Fibroblast of mammary gland (primary cell): ENCODE measurements at regions not wholly inside any gene's neighbourhood (a gene's known extent, or its start where the extent isn't known, plus 50 kb on each side); places are given as distances from the start of the nearest gene placed in this dataset.
"Not testable (repeated sequence)": the region's sequence is repeated elsewhere in the genome, so short reads cannot be mapped to it uniquely, and the experiment has no call there.

Experiments used
- DNase-seq: peaks from one replicate; pipeline ENCODE4 v3.0.0-alpha.2; 2010; ENCODE audit warnings: low read depth
- H3K4me3 ChIP-seq: 2 replicates; pipeline ENCODE4 v1.5.1; 2011; ENCODE audit warnings: low read depth, mild to moderate bottlenecking, low read length, moderate library complexity; ENCODE audit not compliant: control insufficient read depth
- TF ChIP-seq, protein P1 (sequence below): conservative IDR thresholded peaks from 2 replicates; pipeline ENCODE4 v1.5.1; 2011; ENCODE audit warnings: low read depth, low read length, inconsistent platforms; ENCODE audit not compliant: control insufficient read depth, insufficient read depth

DNA sequence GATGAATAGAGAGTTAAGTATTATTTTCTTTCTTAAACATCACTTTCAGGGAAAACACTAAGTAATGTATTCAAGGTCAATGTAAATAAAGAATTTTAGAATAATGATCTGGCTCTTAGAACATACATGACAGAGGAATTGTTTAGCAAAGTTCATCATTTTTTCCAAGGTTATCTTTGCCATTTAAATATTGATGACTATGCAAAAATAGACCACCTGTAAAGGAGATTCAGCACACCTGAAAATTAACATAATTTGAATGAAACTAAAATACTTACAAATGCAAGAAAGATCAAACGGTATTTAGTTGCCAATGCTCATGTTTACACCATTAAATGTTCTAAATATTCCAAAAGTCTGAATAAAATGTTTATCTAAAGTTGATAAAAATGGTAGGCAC is 782.6 kb upstream of the CHORDC1 start:
- no peak for DNase-seq
- TF ChIP-seq, protein P1, sequence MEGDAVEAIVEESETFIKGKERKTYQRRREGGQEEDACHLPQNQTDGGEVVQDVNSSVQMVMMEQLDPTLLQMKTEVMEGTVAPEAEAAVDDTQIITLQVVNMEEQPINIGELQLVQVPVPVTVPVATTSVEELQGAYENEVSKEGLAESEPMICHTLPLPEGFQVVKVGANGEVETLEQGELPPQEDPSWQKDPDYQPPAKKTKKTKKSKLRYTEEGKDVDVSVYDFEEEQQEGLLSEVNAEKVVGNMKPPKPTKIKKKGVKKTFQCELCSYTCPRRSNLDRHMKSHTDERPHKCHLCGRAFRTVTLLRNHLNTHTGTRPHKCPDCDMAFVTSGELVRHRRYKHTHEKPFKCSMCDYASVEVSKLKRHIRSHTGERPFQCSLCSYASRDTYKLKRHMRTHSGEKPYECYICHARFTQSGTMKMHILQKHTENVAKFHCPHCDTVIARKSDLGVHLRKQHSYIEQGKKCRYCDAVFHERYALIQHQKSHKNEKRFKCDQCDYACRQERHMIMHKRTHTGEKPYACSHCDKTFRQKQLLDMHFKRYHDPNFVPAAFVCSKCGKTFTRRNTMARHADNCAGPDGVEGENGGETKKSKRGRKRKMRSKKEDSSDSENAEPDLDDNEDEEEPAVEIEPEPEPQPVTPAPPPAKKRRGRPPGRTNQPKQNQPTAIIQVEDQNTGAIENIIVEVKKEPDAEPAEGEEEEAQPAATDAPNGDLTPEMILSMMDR, result no peak
- no peak overlapping the region for H3K4me3 ChIP-seq

DNA sequence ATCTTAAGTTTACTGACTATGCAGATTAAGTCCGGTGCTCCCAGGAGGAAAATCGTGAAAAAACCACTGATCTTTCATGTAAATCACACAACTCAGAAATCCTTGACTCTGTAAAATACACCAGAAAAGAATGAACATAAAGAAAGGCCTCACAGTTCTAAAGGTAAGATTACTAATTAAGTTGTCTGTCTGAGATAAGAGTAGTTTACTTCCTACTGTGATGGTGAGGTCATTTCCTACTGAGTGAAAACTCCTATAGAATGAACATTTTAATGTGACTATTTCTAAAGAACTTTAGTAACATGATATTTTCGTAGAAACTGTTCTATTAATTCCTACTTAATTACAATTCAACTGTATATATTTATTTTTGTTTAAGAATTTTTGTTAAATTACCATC is 774.4 kb upstream of the CHORDC1 start:
- TF ChIP-seq, protein P1, result no peak
- H3K4me3 ChIP-seq, result no peak overlapping the region
- no peak for DNase-seq

DNA sequence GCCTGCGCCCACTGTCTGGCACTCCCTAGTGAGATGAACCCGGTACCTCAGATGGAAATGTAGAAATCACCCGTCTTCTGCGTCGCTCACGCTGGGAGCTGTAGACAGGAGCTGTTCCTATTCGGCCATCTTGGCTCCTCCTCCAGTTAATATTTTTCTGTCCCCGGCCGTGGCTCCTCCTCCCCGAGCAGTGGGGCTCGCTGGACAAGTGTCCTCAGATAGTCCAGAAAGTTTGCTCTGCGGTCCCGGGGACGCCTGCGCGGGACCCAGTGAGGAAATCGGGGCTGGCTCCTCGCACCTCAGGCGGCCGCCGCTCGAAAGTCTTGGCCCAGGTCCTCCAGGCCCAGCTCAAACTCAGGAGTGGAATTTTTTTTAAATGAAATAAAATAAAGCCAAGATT is 749.3 kb upstream of the CHORDC1 start:
- DNase-seq, H3K4me3 ChIP-seq: not testable (repeated sequence)

DNA sequence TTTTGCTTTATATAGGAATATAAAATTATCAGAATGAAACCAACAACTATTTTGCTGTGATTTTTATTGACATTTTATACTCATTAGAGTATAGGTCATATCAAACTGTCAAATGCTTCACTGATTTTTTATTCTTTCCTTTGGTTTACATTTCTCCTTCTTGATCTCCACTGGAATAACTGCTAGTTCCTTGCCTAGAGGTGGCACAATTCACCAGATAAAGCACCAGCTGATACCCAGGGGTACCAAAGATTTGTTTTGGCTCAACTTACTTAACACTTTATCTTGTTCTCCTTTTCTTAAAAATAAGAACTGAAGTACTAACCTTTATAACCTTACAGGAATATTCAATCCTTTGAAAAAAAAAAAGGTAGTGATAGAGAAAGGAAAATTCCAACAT is 725.1 kb upstream of the CHORDC1 start:
- TF ChIP-seq, protein P1, result no peak
- no peak overlapping the region for H3K4me3 ChIP-seq
- DNase-seq, result no peak

DNA sequence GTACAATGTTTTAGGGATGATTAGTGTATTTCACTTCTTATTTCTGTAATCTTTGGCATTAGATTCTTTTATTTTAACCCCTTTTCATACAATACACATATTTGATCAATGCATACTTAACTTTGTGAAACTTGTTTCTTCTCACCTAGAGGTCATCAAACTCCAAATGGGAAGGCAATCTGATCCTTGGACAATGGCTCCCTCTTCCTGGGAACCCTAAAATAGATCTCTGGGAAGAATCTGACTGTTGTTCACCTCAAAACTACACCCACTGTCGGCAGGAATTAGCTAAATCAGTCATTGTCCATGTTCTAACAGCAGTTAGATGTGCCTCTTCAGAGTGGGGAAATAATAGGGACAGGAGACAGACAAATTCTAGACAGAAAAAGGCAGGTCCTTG is 707.4 kb upstream of the CHORDC1 start:
- DNase-seq, result no peak
- no peak overlapping the region for H3K4me3 ChIP-seq
- TF ChIP-seq, protein P1, result no peak

DNA sequence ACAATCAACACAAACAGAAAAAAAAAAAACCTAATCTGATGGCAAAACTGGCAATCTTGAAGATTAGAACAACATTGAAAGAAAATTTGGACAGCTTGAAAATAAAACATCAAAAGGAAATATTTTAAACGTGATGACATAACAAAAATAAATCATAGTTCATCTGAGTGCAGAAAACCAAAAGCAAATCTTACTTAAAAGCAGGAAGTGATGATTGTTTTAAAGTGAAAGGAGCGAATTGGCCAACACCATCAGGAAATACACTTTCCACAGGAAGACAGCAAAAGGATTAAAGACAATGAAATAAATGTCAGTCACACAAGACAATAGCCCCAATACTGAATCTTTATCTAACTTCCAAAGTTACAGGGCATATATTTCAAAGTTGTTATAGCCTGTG is 696.5 kb upstream of the CHORDC1 start:
- TF ChIP-seq, protein P1, result no peak
- DNase-seq, result no peak
- H3K4me3 ChIP-seq, result no peak overlapping the region

DNA sequence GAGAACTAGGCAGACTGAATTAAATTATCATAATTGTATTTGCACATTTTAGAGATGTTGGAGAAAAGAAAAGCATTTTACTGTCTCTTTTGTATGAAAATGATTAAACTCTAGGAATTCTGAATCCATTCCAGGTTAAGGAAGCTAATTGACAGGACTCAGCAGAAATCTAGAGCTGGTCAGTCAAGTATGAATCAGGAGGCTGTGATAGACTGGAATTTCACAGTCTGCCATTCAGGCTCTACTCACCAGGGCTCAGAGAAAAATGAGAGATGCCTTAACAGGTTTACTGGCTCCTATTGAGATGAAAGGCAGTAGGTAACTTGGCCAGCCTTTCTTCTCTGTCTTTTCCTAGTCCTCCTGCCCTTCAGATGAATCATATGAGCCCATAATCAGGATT is 693.9 kb upstream of the CHORDC1 start:
- TF ChIP-seq, protein P1, result no peak
- no peak overlapping the region for H3K4me3 ChIP-seq
- no peak for DNase-seq
